Loucy (cell line): ENCODE measurements at regions not wholly inside any gene's neighbourhood (a gene's known extent, or its start where the extent isn't known, plus 50 kb on each side); places are given as distances from the start of the nearest gene placed in this dataset.

Experiments used
- H2AFZ ChIP-seq: fragments of 200-600 bp; sonication (generic); 2 replicates; pipeline ENCODE4 v1.6.0; 2016; ENCODE audit warnings: antibody characterized with exemption, mild to moderate bottlenecking, low read length, moderate library complexity
- H3F3A ChIP-seq: fragments of 200-600 bp; 2 replicates; pipeline ENCODE4 v1.6.0; 2016; ENCODE audit warnings: antibody characterized with exemption, low read depth, mild to moderate bottlenecking
- H3K27me3 ChIP-seq: fragments of 200-600 bp; sonication (generic); 2 replicates; pipeline ENCODE4 v1.6.1; 2014; ENCODE audit warnings: low read length, mild to moderate bottlenecking; ENCODE audit not compliant: insufficient read depth, poor library complexity, severe bottlenecking
- H3K36me3 ChIP-seq: fragments of 200-600 bp; sonication (generic); 2 replicates; pipeline ENCODE4 v1.6.1; 2016; ENCODE audit warnings: low read length; ENCODE audit not compliant: insufficient read depth
- H3K4me1 ChIP-seq: fragments of 200-600 bp; sonication (generic); 2 replicates; pipeline ENCODE4 v1.5.1; 2014; ENCODE audit warnings: low read length, mild to moderate bottlenecking; ENCODE audit not compliant: insufficient read depth, poor library complexity, severe bottlenecking
- H3K4me2 ChIP-seq: fragments of 200-600 bp; sonication (generic); 2 replicates; pipeline ENCODE4 v1.6.0; 2014; ENCODE audit warnings: antibody characterized with exemption, low read length, low read depth, mild to moderate bottlenecking; ENCODE audit not compliant: poor library complexity, severe bottlenecking
- H3K4me3 ChIP-seq: fragments of 200-600 bp; sonication (generic); 2 replicates; pipeline ENCODE4 v1.5.1; 2014; ENCODE audit warnings: low read length, mild to moderate bottlenecking, mixed read lengths; ENCODE audit not compliant: poor library complexity, severe bottlenecking
- H3K79me2 ChIP-seq: fragments of 200-600 bp; sonication (generic); 2 replicates; pipeline ENCODE4 v1.6.1; 2014; ENCODE audit warnings: low read length; ENCODE audit not compliant: insufficient read depth
- H3K9ac ChIP-seq: fragments of 200-600 bp; sonication (generic); 2 replicates; pipeline ENCODE4 v1.6.0; 2014; ENCODE audit warnings: mild to moderate bottlenecking, low read depth, low read length, moderate library complexity; ENCODE audit not compliant: poor library complexity, severe bottlenecking
- H3K9me2 ChIP-seq: fragments of 200-600 bp; sonication (generic); replicated peaks from 2 replicates; pipeline ENCODE4 v1.6.1; 2016; ENCODE audit warnings: low read depth, low read length, mixed read lengths
- H3K9me3 ChIP-seq: fragments of 200-600 bp; sonication (generic); 2 replicates; pipeline ENCODE4 v1.6.1; 2014; ENCODE audit warnings: mild to moderate bottlenecking, antibody characterized with exemption, low read length, low read depth; ENCODE audit not compliant: insufficient read depth
- H4K20me1 ChIP-seq: fragments of 200-600 bp; sonication (generic); 2 replicates; pipeline ENCODE4 v1.6.0; 2014; ENCODE audit warnings: antibody characterized with exemption, low read length, mild to moderate bottlenecking; ENCODE audit not compliant: insufficient read depth, poor library complexity, severe bottlenecking
- CTCF ChIP-seq: fragments of 200-600 bp; sonication (generic); conservative IDR thresholded peaks from 2 replicates; pipeline ENCODE4 v1.5.1; 2014; ENCODE audit warnings: mild to moderate bottlenecking, antibody characterized with exemption, low read length
- EZH2phosphoT487 ChIP-seq: fragments of 200-600 bp; IDR thresholded peaks from 2 replicates; pipeline ENCODE4 v1.6.1; 2018; ENCODE audit warnings: antibody characterized with exemption, mild to moderate bottlenecking, moderate library complexity, borderline replicate concordance

GRCh38 chrX:39327255-39327654 lies 526.0 kb downstream of the MID1IP1 start:
- no peaks in the 10 kb centered on the region for H3K36me3 ChIP-seq
- no peaks in the 10 kb centered on the region for H3K9me3 ChIP-seq
- no peaks in the 10 kb centered on the region for H4K20me1 ChIP-seq
- H3K9me2 ChIP-seq, result no peaks in the 10 kb centered on the region
- H3F3A ChIP-seq, result 0 out of 2 replicates have a peak, but pooled peaks cover 3% of the 10 kb centered on the region
- no peak overlapping the region for H3K4me2 ChIP-seq
- no peak overlapping the region for H3K4me3 ChIP-seq
- H2AFZ ChIP-seq, result no peak overlapping the region
- H3K27me3 ChIP-seq, result no peaks in the 10 kb centered on the region
- H3K4me1 ChIP-seq, result peaks cover 48% of the 10 kb centered on the region
- H3K9ac ChIP-seq, result no peak overlapping the region
- no peaks in the 10 kb centered on the region for H3K79me2 ChIP-seq
- no peak for TF ChIP-seq EZH2phosphoT487
- TF ChIP-seq CTCF, result no peak

GRCh38 chrX:39327705-39328104 lies 526.4 kb downstream of the MID1IP1 start:
- Histone ChIP-seq H3F3A (0 out of 2 replicates have a peak, but pooled peaks cover 3% of the 10 kb centered on the region), H3K36me3 (no peaks in the 10 kb centered on the region), H3K9me3 (no peaks in the 10 kb centered on the region), H3K4me3 (no peak overlapping the region), H3K4me1 (peaks cover 52% of the 10 kb centered on the region), H3K79me2 (no peaks in the 10 kb centered on the region), H3K27me3 (no peaks in the 10 kb centered on the region), H3K4me2 (no peak overlapping the region), H4K20me1 (no peaks in the 10 kb centered on the region), H3K9ac (no peak overlapping the region), H2AFZ (no peak overlapping the region), H3K9me2 (no peaks in the 10 kb centered on the region)
- no peak for TF ChIP-seq CTCF
- TF ChIP-seq EZH2phosphoT487, result no peak

GRCh38 chrX:39328661-39329060 lies 527.4 kb downstream of the MID1IP1 start:
- H4K20me1 ChIP-seq, result no peaks in the 10 kb centered on the region
- no peak overlapping the region for H3K4me2 ChIP-seq
- no peak for TF ChIP-seq CTCF
- no peak for TF ChIP-seq EZH2phosphoT487

More at GRCh38 chrX:39328661-39329060, 527.4 kb downstream of the MID1IP1 start:
- peaks cover 52% of the 10 kb centered on the region for H3K4me1 ChIP-seq
- no peaks in the 10 kb centered on the region for H3K9me2 ChIP-seq
- no peak overlapping the region for H3K9ac ChIP-seq
- H3K36me3 ChIP-seq, result no peaks in the 10 kb centered on the region
- H3F3A ChIP-seq, result 0 out of 2 replicates have a peak, but pooled peaks cover 3% of the 10 kb centered on the region
- no peak overlapping the region for H3K4me3 ChIP-seq
- no peaks in the 10 kb centered on the region for H3K79me2 ChIP-seq
- no peaks in the 10 kb centered on the region for H3K9me3 ChIP-seq
- H2AFZ ChIP-seq, result no peak overlapping the region
- H3K27me3 ChIP-seq, result no peaks in the 10 kb centered on the region
